ENCODE measurements at regions not wholly inside any gene's neighbourhood (a gene's known extent, or its start where the extent isn't known, plus 50 kb on each side); places are given as distances from the start of the nearest gene placed in this dataset.

DNA sequence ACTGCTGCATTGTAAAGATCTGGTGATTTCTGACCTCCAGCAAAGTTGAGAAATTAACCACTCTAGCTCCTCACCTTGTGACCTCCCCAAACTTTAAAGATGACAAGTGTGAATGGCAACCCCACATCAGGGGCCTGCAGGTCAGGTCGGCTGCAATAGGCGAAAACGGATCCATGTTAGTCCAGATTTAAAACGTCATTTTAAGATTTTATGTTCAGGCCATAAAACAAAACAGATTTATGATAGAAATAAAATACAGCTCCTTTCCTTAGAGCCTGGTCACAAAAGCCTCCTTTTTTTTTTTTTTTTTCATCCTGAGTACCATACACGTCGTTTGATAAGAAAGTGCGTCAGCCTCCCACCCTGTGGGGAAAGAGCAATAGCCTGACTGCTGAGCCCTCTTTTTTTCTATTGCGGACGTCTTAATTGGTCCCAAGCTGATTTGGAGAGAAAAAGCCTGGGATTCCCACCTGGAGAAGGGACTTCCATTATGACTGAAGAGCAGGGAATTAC lies 519.2 kb upstream of the NOX3 start:
- Histone ChIP-seq H3K4me3 (ENCODE audit: low read depth in 1 of 2, low read length in 2 of 2) (no peak overlapping the region), H3K27me3 (ENCODE audit: control insufficient read depth in 1 of 2, insufficient read depth in 2 of 2, low read length in 2 of 2) (no peaks in the 10 kb centered on the region)

DNA sequence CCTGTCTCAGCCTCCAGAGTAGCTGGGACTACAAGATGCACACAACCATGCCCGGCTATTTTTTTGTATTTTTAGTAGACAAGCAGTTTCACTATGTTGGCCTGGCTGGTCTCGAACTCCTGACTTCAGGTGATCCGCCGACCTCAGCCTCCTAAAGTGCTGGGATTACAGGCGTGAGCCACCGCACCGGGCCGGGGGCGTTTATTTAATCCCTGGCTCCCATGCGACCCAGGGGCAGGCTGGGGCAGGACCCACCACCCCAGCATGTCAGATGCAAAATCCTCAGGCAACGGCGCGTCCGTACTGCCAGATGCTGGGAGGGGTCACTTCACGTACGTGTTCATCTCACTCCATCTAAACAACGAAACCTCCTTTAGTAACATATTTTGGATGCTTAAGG lies 518.7 kb upstream of the NOX3 start:
- no peaks in the 10 kb centered on the region for H3K27me3 ChIP-seq (ENCODE audit: control insufficient read depth in 1 of 2, insufficient read depth in 2 of 2, low read length in 2 of 2)
- no peaks in the 10 kb centered on the region for H3K36me3 ChIP-seq (ENCODE audit: control insufficient read depth in 1 of 2, insufficient read depth in 2 of 2, low read length in 2 of 2)
- H3K9me3 ChIP-seq (ENCODE audit: control insufficient read depth in 1 of 2, low read length in 2 of 2) = no peaks in the 10 kb centered on the region
- H3K9ac ChIP-seq (ENCODE audit: low read depth in 1 of 2, low read length in 2 of 2) = no peak overlapping the region
- H3K4me3 ChIP-seq (ENCODE audit: low read depth in 1 of 2, low read length in 2 of 2) = no peak overlapping the region
- H3K27ac ChIP-seq (ENCODE audit: low read depth, low read length) = no peak overlapping the region
- H3K4me1 ChIP-seq (ENCODE audit: control insufficient read depth in 1 of 2, insufficient read depth in 2 of 2, low read length in 2 of 2) = peaks cover 0 to 8% of the 10 kb centered on the region in 2 donors

More for the DNA sequence above, 519.2 kb upstream of the NOX3 start:
- H3K27ac ChIP-seq (ENCODE audit: low read depth, low read length) = no peak overlapping the region
- H3K9ac ChIP-seq (ENCODE audit: low read depth in 1 of 2, low read length in 2 of 2) = no peak overlapping the region
- H3K4me1 ChIP-seq (ENCODE audit: control insufficient read depth in 1 of 2, insufficient read depth in 2 of 2, low read length in 2 of 2) = peaks cover 0 to 8% of the 10 kb centered on the region in 2 donors
- no peaks in the 10 kb centered on the region for H3K9me3 ChIP-seq (ENCODE audit: control insufficient read depth in 1 of 2, low read length in 2 of 2)
- no peaks in the 10 kb centered on the region for H3K36me3 ChIP-seq (ENCODE audit: control insufficient read depth in 1 of 2, insufficient read depth in 2 of 2, low read length in 2 of 2)

DNA sequence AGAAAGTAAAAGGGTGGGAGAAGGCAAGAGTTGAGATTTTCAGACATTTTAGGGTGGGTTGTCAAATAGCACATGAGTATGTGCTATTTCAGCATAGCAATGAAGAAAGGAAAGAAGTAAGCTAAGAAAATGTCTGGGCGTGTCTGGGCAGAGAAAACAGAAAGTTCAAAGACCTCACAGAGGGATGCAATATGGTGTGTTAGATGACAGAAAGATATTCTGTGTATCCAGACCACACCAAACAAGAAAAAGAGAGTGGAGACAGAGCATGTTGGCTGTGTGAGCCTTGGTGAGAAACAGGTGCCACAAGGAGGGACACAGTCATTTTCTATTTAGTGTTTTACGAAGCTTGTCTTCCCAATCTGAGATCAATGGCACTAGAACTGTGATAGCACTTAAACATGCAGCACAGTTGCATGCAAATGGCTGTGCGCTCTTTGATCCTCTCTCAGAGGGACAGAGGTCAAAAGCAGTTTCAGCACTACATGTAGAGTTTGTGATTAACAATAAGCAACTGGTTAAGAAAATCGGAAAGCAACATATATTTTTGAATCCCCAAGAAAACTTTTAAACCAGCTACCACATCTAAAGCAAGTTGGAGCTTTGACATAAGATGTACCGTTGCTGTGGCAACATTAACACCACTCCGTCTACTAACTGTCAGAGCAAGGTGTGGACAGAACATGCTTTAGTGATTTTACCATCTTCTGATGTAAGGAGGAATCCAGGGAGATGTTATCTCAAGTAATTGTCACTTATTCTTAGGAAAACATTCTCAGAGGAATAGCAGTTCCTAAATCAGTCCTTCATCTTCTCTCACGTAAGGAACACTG lies 515.5 kb upstream of the NOX3 start:
- Histone ChIP-seq H3K9me3 (ENCODE audit: control insufficient read depth in 1 of 2, low read length in 2 of 2) (no peaks in the 10 kb centered on the region), H3K4me1 (ENCODE audit: control insufficient read depth in 1 of 2, insufficient read depth in 2 of 2, low read length in 2 of 2) (peaks cover 0 to 8% of the 10 kb centered on the region in 2 donors), H3K27me3 (ENCODE audit: control insufficient read depth in 1 of 2, insufficient read depth in 2 of 2, low read length in 2 of 2) (no peaks in the 10 kb centered on the region), H3K36me3 (ENCODE audit: control insufficient read depth in 1 of 2, insufficient read depth in 2 of 2, low read length in 2 of 2) (no peaks in the 10 kb centered on the region), H3K27ac (ENCODE audit: low read depth, low read length) (no peak overlapping the region), H3K9ac (ENCODE audit: low read depth in 1 of 2, low read length in 2 of 2) (no peak overlapping the region), H3K4me3 (ENCODE audit: low read depth in 1 of 2, low read length in 2 of 2) (peak overlapping the region; percentile 37 to 58)

DNA sequence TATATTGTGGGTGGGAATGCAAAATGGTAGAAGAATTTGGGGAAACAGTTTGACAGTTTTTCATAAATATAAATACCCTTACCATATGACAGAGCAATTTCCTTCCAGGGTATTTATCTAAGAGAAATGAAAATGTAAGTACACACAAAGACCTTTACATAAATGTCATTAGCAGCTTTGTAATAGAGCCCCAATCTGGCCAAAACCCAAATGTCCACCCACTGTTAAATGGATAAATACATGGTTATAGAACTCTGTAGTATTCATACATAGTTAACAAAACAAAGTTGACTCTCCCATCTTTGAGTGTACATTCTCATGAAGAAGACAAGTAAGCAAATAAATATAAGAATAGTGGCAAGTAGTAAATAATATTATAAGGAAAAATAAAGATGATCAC lies 514.8 kb upstream of the NOX3 start:
- Histone ChIP-seq H3K27ac (ENCODE audit: low read depth, low read length) (no peak overlapping the region), H3K27me3 (ENCODE audit: control insufficient read depth in 1 of 2, insufficient read depth in 2 of 2, low read length in 2 of 2) (no peaks in the 10 kb centered on the region), H3K9me3 (ENCODE audit: control insufficient read depth in 1 of 2, low read length in 2 of 2) (no peaks in the 10 kb centered on the region), H3K36me3 (ENCODE audit: control insufficient read depth in 1 of 2, insufficient read depth in 2 of 2, low read length in 2 of 2) (no peaks in the 10 kb centered on the region), H3K4me1 (ENCODE audit: control insufficient read depth in 1 of 2, insufficient read depth in 2 of 2, low read length in 2 of 2) (peaks cover 0 to 8% of the 10 kb centered on the region in 2 donors), H3K9ac (ENCODE audit: low read depth in 1 of 2, low read length in 2 of 2) (no peak overlapping the region), H3K4me3 (ENCODE audit: low read depth in 1 of 2, low read length in 2 of 2) (peak overlapping the region in 1 of 2 donors; percentile 58)

DNA sequence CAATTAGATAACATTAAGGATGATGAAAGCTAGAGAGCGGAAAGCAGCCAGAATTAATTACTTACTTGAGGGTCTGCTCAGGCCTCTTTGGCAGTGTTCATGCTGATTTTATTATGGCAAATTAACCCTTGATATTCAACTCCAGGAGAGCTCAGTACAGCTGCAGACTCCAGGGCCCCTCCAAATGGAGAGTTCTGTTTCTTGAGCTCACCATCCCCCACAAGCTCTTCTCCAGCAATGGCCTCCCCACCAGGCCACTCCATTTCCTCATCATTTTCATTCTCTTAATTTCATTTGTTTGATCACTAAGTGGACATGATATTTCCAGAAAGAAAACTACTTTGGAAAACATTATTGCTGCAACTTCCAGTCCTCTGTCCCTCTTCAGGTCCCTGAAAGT lies 513.3 kb upstream of the NOX3 start:
- no peaks in the 10 kb centered on the region for H3K36me3 ChIP-seq (ENCODE audit: control insufficient read depth in 1 of 2, insufficient read depth in 2 of 2, low read length in 2 of 2)
- no peak overlapping the region for H3K9ac ChIP-seq (ENCODE audit: low read depth in 1 of 2, low read length in 2 of 2)
- H3K27me3 ChIP-seq (ENCODE audit: control insufficient read depth in 1 of 2, insufficient read depth in 2 of 2, low read length in 2 of 2) = no peaks in the 10 kb centered on the region
- H3K9me3 ChIP-seq (ENCODE audit: control insufficient read depth in 1 of 2, low read length in 2 of 2) = no peaks in the 10 kb centered on the region
- no peak overlapping the region for H3K4me3 ChIP-seq (ENCODE audit: low read depth in 1 of 2, low read length in 2 of 2)
- H3K27ac ChIP-seq (ENCODE audit: low read depth, low read length) = no peak overlapping the region
- H3K4me1 ChIP-seq (ENCODE audit: control insufficient read depth in 1 of 2, insufficient read depth in 2 of 2, low read length in 2 of 2) = peaks cover 0 to 8% of the 10 kb centered on the region in 2 donors

DNA sequence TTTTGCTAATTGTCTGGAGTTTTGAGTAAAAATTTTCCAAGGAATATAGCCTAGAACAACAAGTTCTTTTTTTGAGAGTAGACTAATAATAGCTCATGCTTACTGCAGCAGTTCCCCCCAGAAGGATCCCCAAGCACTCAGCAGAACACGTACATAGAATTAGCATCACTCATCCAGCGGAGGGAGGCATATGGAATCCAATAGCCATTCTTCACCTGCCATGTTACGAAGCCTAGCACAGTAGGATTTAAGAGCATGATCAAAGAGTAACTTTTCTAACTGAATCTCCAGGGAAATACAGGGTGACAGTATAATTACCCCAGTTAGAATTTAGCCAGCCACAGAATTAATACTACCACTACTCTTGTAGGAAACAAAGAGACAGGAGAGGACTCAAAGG lies 511.7 kb upstream of the NOX3 start:
- H3K9ac ChIP-seq (ENCODE audit: low read depth in 1 of 2, low read length in 2 of 2) = no peak overlapping the region
- H3K9me3 ChIP-seq (ENCODE audit: control insufficient read depth in 1 of 2, low read length in 2 of 2) = no peaks in the 10 kb centered on the region
- no peaks in the 10 kb centered on the region for H3K27me3 ChIP-seq (ENCODE audit: control insufficient read depth in 1 of 2, insufficient read depth in 2 of 2, low read length in 2 of 2)
- H3K36me3 ChIP-seq (ENCODE audit: control insufficient read depth in 1 of 2, insufficient read depth in 2 of 2, low read length in 2 of 2) = no peaks in the 10 kb centered on the region
- H3K4me3 ChIP-seq (ENCODE audit: low read depth in 1 of 2, low read length in 2 of 2) = no peak overlapping the region
- peaks cover 0 to 8% of the 10 kb centered on the region in 2 donors for H3K4me1 ChIP-seq (ENCODE audit: control insufficient read depth in 1 of 2, insufficient read depth in 2 of 2, low read length in 2 of 2)
- H3K27ac ChIP-seq (ENCODE audit: low read depth, low read length) = no peak overlapping the region

DNA sequence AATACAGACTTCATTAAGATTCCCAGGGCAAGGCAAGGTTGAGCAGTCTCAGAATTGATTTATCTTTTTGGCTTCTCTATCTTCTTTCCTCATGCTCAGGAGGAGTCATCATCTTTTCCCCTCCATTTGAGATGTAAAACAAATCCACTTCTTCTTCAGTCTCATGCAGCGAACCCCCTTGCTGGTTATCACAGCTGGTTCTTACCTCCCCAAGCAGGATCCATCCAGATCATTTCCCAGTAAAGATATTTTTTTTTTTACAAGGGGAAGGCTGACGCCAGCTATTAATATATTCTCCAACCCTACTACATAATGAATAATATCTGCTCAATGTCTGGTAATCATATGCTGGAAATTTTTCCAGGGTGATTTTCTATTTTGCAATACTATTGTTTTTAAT lies 508.9 kb upstream of the NOX3 start:
- Histone ChIP-seq H3K27ac (ENCODE audit: low read depth, low read length) (no peak overlapping the region), H3K9me3 (ENCODE audit: control insufficient read depth in 1 of 2, low read length in 2 of 2) (no peaks in the 10 kb centered on the region), H3K36me3 (ENCODE audit: control insufficient read depth in 1 of 2, insufficient read depth in 2 of 2, low read length in 2 of 2) (no peaks in the 10 kb centered on the region), H3K4me1 (ENCODE audit: control insufficient read depth in 1 of 2, insufficient read depth in 2 of 2, low read length in 2 of 2) (no peaks in the 10 kb centered on the region), H3K27me3 (ENCODE audit: control insufficient read depth in 1 of 2, insufficient read depth in 2 of 2, low read length in 2 of 2) (no peaks in the 10 kb centered on the region), H3K9ac (ENCODE audit: low read depth in 1 of 2, low read length in 2 of 2) (no peak overlapping the region), H3K4me3 (ENCODE audit: low read depth in 1 of 2, low read length in 2 of 2) (no peak overlapping the region)

DNA sequence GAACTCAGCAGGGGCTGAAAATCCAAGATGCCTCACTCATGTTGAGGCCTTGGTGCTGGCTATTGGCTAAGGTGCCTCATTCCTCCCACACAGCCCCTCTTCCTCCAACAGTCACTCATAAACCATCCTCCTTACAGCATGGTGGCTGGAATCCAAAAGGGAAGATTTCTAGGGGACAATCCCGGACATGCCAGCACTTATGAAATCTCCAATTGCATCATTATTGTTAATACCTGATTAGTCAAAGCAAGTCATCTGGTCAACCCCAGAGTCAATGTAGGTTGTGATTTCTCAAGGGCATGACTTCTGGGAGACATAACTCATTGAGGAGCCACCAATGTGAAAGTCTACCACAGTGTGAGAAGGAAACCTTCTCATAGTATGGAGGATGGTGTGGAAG lies 506.6 kb upstream of the NOX3 start:
- H3K27ac ChIP-seq (ENCODE audit: low read depth, low read length) = no peak overlapping the region
- H3K4me3 ChIP-seq (ENCODE audit: low read depth in 1 of 2, low read length in 2 of 2) = no peak overlapping the region
- no peaks in the 10 kb centered on the region for H3K9me3 ChIP-seq (ENCODE audit: control insufficient read depth in 1 of 2, low read length in 2 of 2)

DNA sequence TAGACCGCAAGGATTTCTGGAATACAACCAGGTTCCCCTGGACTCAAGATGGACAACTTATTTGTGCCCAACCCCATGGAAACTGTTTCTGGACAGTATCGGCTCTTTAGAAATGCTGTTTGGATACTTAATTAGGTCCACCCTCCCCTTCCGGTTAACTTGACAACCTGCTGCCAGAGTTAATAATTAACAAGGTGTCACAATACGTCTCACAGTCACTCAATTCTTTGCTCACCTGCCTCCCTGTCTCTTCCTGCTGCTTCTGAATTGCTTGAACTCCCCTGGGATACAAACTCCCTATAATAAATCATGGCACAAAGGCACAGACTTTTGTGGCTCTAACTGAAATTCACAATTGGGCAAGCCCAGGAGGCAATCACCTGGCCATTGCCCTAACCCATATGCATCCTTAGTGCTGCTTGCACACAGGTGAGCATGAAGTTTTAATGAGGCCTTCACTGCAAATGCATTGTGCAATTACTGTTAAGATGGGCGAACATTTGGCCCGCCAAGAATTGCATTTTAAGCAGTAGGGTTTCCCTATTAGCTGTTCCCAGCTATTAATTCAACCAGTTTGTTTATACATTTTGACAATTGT lies 504.4 kb upstream of the NOX3 start:
- H3K27ac ChIP-seq (ENCODE audit: low read depth, low read length) = no peak overlapping the region
- H3K4me1 ChIP-seq (ENCODE audit: control insufficient read depth in 1 of 2, insufficient read depth in 2 of 2, low read length in 2 of 2) = peaks cover 0 to 4% of the 10 kb centered on the region in 2 donors
- H3K4me3 ChIP-seq (ENCODE audit: low read depth in 1 of 2, low read length in 2 of 2) = peak overlapping the region in 1 of 2 donors; percentile 19
- no peaks in the 10 kb centered on the region for H3K27me3 ChIP-seq (ENCODE audit: control insufficient read depth in 1 of 2, insufficient read depth in 2 of 2, low read length in 2 of 2)
- no peaks in the 10 kb centered on the region for H3K36me3 ChIP-seq (ENCODE audit: control insufficient read depth in 1 of 2, insufficient read depth in 2 of 2, low read length in 2 of 2)
- no peak overlapping the region for H3K9ac ChIP-seq (ENCODE audit: low read depth in 1 of 2, low read length in 2 of 2)
- H3K9me3 ChIP-seq (ENCODE audit: control insufficient read depth in 1 of 2, low read length in 2 of 2) = no peaks in the 10 kb centered on the region

More for the DNA sequence above, 506.6 kb upstream of the NOX3 start:
- Histone ChIP-seq H3K36me3 (ENCODE audit: control insufficient read depth in 1 of 2, insufficient read depth in 2 of 2, low read length in 2 of 2) (no peaks in the 10 kb centered on the region), H3K27me3 (ENCODE audit: control insufficient read depth in 1 of 2, insufficient read depth in 2 of 2, low read length in 2 of 2) (no peaks in the 10 kb centered on the region), H3K4me1 (ENCODE audit: control insufficient read depth in 1 of 2, insufficient read depth in 2 of 2, low read length in 2 of 2) (peaks cover 0 to 4% of the 10 kb centered on the region in 2 donors), H3K9ac (ENCODE audit: low read depth in 1 of 2, low read length in 2 of 2) (no peak overlapping the region)

DNA sequence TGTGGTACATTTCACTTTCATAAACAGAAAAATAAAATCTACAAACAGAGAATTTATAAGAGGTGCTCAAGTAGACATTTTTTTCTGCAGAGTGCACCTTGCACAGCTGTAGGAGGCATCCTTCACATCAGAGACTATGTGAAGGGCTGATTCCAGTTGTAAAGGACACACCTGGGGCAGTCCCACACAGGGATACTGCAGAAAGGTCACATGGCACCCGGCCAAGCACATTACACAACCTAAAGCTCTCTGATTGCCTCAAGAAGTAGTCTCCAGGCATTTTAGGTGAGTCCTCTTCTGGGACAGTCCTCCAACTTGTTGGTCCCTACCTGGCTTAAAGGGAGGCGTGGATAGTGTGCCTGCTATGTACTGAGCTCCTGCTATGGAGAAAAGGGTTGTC lies 502.9 kb upstream of the NOX3 start:
- Histone ChIP-seq H3K9ac (ENCODE audit: low read depth in 1 of 2, low read length in 2 of 2) (no peak overlapping the region), H3K27me3 (ENCODE audit: control insufficient read depth in 1 of 2, insufficient read depth in 2 of 2, low read length in 2 of 2) (no peaks in the 10 kb centered on the region), H3K36me3 (ENCODE audit: control insufficient read depth in 1 of 2, insufficient read depth in 2 of 2, low read length in 2 of 2) (no peaks in the 10 kb centered on the region), H3K4me1 (ENCODE audit: control insufficient read depth in 1 of 2, insufficient read depth in 2 of 2, low read length in 2 of 2) (peaks cover 0 to 4% of the 10 kb centered on the region in 2 donors), H3K9me3 (ENCODE audit: control insufficient read depth in 1 of 2, low read length in 2 of 2) (no peaks in the 10 kb centered on the region), H3K27ac (ENCODE audit: low read depth, low read length) (no peak overlapping the region), H3K4me3 (ENCODE audit: low read depth in 1 of 2, low read length in 2 of 2) (no peak overlapping the region)

Data from duodenal mucosa (tissue), 2 donors.